ENCODE measurements at regions not wholly inside any gene's neighbourhood (a gene's known extent, or its start where the extent isn't known, plus 50 kb on each side); places are given as distances from the start of the nearest gene placed in this dataset.

DNA sequence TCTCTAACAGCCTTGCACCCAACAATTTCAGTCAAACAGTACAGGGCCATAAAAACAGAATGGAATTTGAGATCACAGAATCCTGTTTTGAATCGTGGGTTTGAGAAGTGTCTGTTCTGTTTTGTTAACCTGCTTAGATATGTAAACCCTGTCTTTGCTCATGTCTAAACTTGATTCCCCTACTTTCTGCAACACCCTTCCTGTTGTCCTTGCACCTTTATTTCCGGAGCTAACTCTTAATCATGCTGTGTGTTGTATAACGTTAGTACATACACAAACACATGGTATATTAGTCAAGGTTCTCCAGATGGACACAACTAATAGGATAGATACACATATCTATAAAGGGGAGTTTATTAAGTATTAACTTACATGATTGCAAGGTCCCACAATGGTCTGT lies 2229.2 kb upstream of the C9orf72 start (continued):
- TF ChIP-seq BRCA1 (IDR thresholded peaks at IDR 0.05) (no peak), BRCA1 (CRISPR knock-in tag; IDR thresholded peaks at IDR 0.05) (no peak)

DNA sequence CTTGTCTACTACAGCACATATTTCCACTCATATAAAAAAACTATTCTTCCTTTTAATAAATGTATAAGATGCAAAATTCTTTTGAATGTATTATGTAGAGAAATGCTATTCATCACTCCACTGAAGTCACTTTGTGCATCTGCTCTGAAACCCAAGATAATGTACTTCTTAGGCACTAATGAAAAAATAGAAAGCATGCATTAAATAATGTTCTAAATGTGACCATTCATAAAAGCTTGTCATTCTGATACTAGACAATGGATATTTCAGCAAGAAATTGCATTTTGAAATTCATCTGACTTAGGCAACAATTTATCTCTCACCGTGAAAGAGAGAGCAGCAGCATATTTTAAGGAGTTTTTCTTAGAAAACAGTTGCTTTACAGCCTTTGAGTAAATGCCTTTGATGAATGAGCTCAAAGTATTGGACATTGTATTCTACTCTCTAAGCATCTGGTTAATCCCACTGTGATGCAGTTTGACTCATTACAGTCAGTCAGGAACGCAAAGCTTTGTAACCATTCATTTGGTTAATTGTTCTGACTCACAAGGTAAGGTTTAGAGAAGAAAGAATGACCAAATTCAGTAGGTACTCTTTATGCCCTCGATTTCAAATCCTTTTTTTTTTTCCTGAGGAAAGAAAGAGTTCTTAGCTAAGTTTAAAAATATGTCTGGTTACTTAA lies 2233.8 kb upstream of the C9orf72 start:
- intact Hi-C loops (cut with micrococcal nuclease): no loop called here
- no peaks in the 10 kb centered on the region for H3K9me3 ChIP-seq (replicated peaks; ENCODE audit: control insufficient read depth, insufficient read depth, low read depth, low read length)
- no peak overlapping the region for H3K4me3 ChIP-seq
- no peaks in the 10 kb centered on the region for H4K20me1 ChIP-seq (replicated peaks; ENCODE audit: control insufficient read depth, insufficient read depth, low read length)
- no peak overlapping the region for H3K4me2 ChIP-seq (ENCODE audit: insufficient read depth, low read length)
- ATAC-seq: no peak
- no CpG with 5 or more reads among the region's 3 CpGs for WGBS (ENCODE audit: insufficient coverage, low coverage, missing lambda C conversion rate)
- no peaks in the 10 kb centered on the region for H3K4me1 ChIP-seq (replicated peaks in 1 of 2; ENCODE audit: control insufficient read depth in 2 of 2, insufficient read depth in 2 of 2, low read length in 2 of 2)
- H3K27me3 ChIP-seq (ENCODE audit: control insufficient read depth in 2 of 2, insufficient read depth in 2 of 2, low read length in 2 of 2): no peaks in the 10 kb centered on the region
- FAIRE-seq: no peak
- H3K9me1 ChIP-seq (ENCODE audit: control insufficient read depth, insufficient read depth, low read length): no peaks in the 10 kb centered on the region
- H3K79me2 ChIP-seq (ENCODE audit: control insufficient read depth, insufficient read depth, low read length): no peaks in the 10 kb centered on the region
- no peak overlapping the region for H2AFZ ChIP-seq (ENCODE audit: low read depth, low read length)
- ChIA-PET POLR2A (no interaction called here), CTCF (ENCODE audit: low intra/inter-chr PET ratio) (no interaction called here)
- no peak overlapping the region for H3K27ac ChIP-seq (ENCODE audit: extremely low read depth, low read depth, low read length)
- BruUV-seq (replicated peaks): no TSS peak
- in situ Hi-C loops (cut with MboI): no loop called here
- H3K36me3 ChIP-seq (ENCODE audit: control insufficient read depth, insufficient read depth, low read length): no peaks in the 10 kb centered on the region
- DNase-seq (ENCODE audit: extremely low read depth in 1 of 4, low spot score in 3 of 4): no peak
- H3K9ac ChIP-seq (ENCODE audit: insufficient read depth in 1 of 2, low read depth in 2 of 2, low read length in 2 of 2): no peak overlapping the region
- no peak for TF ChIP-seq PHB (CRISPR knock-in tag; IDR thresholded peaks at IDR 0.05)
- no peak for TF ChIP-seq RBM14 (IDR thresholded peaks at IDR 0.05; ENCODE audit: borderline replicate concordance, insufficient read depth, low read depth, low read length)
- no peak for TF ChIP-seq SOX6 (IDR thresholded peaks at IDR 0.05)
- TF ChIP-seq, protein P1, sequence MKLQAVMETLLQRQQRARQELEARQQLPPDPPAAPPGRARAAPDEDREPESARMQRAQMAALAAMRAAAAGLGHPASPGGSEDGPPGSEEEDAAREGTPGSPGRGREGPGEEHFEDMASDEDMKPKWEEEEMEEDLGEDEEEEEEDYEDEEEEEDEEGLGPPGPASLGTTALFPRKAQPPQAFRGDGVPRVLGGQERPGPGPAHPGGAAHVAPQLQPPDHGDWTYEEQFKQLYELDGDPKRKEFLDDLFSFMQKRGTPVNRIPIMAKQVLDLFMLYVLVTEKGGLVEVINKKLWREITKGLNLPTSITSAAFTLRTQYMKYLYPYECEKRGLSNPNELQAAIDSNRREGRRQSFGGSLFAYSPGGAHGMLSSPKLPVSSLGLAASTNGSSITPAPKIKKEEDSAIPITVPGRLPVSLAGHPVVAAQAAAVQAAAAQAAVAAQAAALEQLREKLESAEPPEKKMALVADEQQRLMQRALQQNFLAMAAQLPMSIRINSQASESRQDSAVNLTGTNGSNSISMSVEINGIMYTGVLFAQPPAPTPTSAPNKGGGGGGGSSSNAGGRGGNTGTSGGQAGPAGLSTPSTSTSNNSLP (IDR thresholded peaks at IDR 0.05; ENCODE audit: borderline replicate concordance, low read depth, low read length): no peak
- TF ChIP-seq U2AF2 (optimal IDR thresholded peaks at IDR 0.05; ENCODE audit: low read depth, low read length): no peak
- no peak for TF ChIP-seq NR4A1 (CRISPR knock-in tag; IDR thresholded peaks at IDR 0.05)
- TF ChIP-seq NR4A1 (tag; IDR thresholded peaks at IDR 0.05): no peak
- no peak for TF ChIP-seq HEY1 (CRISPR knock-in tag; IDR thresholded peaks at IDR 0.05; ENCODE audit: borderline replicate concordance)

Data from K562 (cell line).